OCI-M2 (cell line): ENCODE measurements at regions not wholly inside any gene's neighbourhood (a gene's known extent, or its start where the extent isn't known, plus 50 kb on each side); places are given as distances from the start of the nearest gene placed in this dataset.
"Not testable (repeated sequence)": the region's sequence is repeated elsewhere in the genome, so short reads cannot be mapped to it uniquely, and the experiment has no call there.

Experiments
- DNase-seq: peaks from one replicate; lab custom pipeline; 2025; ENCODE audit not compliant: unreplicated experiment; lab: John Stamatoyannopoulos, UW

DNA sequence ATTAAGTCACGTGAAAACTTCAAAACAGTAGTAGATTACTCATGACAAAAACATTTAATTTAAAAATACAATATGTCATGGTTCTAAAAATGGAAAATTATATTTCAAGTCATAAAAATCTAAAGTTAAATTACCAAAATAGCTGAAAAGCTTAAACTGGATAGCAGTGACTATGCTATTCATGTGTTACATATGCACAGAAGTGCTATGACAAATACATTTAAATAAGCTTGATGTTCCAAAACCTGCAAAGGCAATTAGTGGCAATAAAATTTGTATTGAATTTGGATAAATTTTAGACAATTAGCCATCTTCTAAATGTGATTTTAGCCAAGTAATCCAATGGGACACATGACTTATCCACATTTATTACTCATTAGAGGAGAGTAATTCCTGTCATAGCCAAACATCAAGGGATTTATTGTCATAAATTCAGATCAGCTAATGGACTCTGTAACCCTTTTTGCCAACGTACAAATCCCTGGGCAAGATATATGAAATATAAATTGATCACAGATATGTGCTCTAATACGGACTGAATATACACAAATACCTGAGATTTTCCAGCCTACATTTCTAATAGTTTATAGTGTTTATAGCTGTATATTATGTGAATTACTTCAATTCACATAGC, 419.4 kb downstream of the ISL1 start:
- no peak for DNase-seq

DNA sequence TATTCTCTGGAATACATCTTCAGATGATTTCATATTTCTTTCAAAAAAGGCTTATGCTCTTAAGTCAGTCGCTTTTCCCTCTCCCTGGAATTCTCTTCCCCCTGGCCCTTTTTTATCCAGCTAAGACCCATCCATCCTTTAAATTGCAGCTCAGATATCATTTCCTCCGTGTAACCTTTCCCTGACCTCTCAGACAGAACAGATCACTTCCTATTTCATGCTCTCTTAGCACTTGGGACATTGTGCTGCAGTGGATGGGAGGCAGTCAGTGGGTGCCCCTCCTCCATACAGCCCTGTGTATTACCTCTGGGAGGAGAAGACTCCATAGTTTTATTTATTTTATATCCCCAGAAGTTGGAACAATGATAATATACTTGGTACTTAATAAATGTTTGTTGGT, 423.4 kb downstream of the ISL1 start:
- DNase-seq = no peak

DNA sequence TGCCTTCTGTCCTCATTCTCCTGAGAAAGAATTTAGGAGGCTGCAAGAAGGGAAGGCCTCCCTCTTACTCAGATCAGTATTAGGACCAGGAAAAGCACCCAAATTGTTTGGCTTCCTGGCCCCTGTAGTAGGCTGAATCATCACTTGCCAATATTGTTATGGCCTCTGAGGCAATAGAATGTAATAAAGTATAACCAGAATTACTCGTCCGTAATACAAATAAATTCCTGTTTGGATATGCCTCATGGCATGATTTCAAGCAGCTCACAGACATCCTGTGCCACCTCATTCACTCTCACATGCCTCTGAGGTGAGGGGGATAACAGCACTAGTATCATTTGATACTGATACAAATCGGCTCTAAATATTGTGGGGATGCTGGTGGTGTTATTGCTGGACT, 427.3 kb downstream of the ISL1 start:
- DNase-seq = no peak

DNA sequence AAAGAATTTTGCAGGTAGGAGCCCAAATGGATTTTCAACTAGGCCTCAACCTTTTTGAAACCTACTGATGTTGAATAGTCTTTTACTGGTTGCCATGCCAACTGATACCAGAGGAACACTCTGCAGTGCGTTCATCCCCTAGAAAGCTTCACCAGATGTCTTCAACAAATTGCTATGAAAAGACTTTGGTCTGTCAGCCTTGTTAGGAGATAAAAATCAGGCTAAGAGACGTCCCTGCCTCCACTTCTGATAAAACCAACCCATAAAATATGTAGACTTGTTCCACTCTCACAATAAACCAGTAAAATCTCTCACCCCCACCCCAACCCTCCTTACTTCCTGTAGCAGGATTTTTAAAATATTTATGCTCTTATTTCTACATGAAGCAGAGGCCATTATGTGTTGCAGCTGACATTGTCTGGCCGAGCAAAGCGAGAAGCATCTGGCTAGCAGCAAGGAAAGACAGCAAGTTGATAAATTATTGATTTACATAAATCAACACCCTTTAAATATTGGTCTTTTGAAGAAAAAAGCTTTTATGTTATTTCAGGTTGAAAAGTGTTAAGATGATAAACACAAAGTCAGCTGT, 428.7 kb downstream of the ISL1 start:
- DNase-seq = no peak

DNA sequence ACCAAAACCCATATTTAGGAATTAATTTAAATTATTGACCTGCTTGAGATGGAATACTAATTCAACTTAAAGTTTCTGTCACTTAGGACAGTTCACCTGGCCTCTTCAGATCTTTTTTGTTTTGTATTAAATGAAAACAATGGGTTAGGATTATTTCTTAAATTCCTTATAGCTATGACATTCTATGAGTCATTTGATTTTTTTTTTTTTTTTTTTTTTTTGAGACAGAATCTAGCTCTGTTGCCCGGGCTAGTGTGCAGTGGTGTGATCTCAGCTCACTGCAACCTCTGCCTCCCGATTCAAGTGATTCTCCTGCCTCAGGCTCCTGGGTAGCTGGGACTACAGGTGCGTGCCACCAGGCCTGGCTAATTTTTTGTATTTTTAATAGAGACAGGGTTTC, 431.6 kb downstream of the ISL1 start:
- not testable (repeated sequence) for DNase-seq

DNA sequence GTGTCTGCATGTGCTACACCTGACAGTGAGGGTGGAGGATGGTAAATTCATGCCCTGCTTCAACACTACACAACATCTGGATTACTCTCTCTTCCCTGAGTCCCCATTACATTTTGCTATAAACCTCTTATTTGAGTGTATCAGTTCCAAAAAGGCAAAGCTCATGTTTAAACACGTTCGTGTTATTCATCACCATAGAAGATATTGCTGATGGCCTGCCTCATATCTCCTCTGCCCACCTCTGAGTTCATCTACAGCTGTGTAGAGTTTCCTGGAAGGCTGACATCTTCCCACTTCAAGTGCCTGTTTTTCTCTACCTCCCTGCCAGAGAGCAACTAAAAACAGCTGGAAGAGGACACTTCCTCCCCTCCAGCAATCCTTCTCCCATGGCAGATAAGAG, 433.2 kb downstream of the ISL1 start:
- DNase-seq = no peak

DNA sequence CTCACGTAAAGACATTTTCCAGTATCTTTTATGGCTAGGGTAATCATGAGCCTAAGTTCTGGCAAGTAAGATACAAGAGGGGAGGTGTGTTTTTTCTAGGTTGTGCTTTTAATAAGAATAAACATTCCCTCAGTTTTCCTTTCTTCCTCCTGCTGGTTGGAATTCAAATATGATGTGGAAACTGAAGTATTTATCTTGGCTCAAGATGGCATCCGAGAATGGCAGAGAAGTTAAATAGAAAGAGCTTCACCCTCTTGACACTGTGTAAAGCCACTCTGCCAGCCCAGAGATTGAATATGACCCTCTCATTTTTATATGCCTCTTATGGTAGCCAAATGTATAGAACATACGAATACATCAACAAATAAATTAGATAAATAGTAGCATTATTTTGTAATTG, 438.4 kb downstream of the ISL1 start:
- DNase-seq = no peak

DNA sequence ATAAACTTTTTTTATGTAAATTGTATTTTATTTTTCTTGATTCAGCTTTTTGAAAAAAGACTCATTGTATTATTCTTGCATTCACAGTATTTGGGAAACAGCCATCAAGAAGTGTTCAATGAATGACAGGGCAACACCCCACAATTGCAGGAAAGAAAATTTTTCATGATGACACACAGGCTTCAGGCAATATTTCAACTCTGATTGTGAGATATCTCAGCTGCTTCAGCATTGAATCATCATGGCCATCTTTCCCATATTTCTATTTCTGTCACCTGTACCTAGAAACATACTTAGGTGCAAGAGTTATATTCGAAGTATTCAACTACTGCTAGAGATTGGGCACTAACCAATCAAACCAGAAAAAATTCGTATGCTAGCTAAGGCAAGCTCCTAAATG, 446.0 kb downstream of the ISL1 start:
- DNase-seq = no peak

DNA sequence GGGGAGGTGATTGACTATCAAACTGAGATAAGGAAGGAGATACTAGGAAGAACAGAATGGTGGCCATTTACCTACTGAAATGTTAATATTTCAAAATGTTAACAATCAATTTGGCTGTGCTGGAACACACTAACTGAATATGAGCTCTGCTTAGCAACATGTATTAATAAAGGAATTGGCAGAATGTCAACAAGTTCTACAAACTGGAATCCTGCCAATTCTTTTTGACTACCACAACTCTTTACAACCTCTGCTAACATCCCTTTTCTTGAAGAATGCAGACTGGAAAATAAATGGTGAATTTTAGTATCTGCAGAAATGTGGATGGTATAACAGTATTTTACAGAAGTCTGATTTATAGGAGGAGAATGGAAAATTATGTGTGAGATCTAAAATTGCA, 446.4 kb downstream of the ISL1 start:
- no peak for DNase-seq

DNA sequence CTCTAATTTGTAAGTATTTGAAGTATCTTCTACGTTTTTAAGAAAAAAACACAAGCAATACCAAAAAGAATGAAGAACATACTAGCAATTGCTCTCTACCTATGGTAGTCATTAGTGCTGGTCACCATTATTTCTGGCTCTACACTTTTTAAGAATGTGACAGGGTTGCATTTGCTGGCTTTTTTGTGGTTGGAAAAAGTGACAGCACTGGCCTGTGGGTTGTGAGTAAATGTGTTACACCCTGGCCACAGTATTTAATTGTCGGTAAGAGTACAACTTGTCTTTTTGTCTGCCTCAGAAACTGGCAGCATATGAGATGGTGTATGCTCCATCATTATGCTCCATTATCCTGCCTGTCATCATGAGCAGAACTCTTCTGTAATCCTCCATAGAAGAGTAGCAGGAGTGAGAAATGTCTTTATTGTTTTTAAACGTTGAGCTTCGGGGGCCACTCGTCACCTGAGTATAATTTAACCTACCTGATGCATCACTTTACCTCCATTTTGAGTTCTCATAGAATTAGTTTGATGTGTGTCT, 449.8 kb downstream of the ISL1 start:
- no peak for DNase-seq

DNA sequence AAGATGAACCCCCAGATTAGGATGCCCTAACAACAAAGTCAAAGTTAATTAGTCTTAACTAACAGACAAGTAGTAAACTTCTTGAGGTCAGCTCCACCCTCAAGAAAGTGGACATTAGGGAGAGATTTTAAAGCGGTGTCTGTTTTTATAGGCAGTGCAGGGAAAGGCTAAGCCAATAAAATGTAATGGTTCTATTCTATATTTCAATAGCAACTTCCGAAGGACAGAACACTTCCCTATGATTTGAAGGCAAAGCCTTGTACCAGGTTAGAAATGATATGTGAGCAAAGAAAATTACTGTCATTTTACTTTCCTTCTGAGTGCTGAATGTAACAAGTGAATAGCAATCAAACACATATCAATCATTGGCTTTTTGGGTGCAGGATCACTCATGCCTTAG, 455.2 kb downstream of the ISL1 start:
- no peak for DNase-seq

DNA sequence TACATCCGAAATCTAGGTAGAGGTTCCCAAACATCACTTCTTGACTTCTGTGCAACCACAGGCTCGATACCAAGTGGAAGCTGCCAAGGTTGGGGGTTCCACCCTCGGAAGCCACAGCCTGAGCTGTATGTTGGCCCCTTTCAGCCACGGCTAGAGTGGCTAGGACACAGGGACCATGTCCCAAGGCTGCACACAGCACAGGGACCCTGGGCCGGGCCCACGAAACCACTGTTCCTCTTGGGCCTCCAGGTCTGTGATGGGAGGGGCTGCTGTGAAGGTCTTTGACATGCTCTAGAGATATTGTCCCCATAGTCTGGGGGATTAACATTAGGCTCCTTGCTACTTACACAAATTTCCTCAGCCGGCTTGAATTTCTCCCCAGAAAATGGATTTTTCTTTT, 460.6 kb downstream of the ISL1 start:
- DNase-seq = no peak

DNA sequence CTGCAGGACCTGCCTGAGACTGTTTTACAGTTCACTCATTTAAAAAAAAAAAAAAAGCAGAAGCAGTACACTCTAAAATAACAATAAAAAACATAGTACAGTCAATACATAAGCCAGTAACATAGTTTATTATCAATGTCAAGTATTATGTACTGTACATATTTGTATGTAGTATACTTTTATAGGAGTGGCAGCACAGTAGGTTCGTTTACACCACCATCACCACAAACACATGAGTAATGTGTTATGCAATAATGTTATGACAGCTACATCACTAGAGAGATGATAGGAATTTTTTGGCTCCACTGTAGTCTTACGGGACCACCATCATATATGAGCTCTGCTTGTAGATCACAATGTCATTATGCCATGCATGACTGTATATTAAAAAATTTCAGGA, 462.8 kb downstream of the ISL1 start:
- DNase-seq = no peak

DNA sequence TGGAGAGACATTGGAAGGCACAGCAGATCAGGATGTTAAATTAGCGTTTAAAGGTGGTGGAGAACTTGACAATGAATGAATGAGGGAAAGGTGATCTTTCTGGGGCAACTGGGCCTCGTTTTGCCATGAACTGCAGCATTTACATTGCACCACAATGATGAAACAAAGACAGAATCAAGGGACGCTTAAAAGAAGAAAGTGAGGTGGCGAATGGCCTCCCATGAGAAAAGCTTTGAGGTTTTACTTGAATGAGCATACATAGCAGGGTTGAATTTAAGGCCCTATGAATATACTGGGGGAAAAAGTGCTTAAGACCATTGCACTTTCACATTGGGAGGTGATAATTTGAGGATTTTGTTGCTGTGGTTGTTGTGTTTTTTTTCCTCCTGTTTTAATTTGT, 476.4 kb downstream of the ISL1 start:
- no peak for DNase-seq

DNA sequence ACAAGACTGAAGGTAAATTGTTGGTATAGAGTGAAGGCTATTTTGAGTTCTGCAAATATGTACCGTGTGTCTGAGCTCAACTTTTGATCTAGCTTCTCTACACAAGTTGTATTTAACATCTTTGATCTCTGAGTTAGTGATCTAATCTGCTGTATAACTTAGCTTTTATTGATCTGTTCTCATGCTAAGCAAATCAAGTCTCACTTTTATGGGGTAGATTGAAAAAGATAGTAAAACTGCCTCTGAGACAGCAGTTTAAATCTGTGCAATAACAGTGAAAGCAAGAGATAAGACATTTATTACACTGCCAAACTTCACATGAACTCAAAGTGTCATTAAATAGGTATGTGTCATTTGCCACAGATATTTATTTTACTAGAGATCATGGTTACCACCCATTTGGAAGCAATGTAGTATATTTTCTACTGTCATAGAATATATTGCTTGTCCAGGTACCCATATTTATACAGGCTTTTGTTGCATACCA, 477.3 kb downstream of the ISL1 start:
- no peak for DNase-seq

DNA sequence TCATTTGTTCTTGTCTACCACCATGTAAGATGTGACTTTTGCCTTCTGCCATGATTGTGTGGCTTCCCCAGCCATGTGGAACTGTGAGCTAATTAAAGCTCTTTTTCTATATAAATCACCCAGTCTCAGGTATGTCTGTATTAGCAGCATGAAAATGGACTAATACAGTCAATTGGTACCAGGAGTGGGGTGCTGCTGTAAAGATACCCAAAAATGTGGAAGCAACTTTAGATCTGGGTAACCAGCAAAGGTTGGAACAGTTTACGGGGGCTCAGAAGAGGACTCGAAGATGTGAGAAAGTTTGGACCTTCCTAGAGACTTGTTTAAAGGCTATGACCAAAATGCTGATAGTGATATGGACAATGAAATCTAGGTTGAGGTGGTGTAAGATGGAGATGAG, 488.9 kb downstream of the ISL1 start:
- DNase-seq = no peak

DNA sequence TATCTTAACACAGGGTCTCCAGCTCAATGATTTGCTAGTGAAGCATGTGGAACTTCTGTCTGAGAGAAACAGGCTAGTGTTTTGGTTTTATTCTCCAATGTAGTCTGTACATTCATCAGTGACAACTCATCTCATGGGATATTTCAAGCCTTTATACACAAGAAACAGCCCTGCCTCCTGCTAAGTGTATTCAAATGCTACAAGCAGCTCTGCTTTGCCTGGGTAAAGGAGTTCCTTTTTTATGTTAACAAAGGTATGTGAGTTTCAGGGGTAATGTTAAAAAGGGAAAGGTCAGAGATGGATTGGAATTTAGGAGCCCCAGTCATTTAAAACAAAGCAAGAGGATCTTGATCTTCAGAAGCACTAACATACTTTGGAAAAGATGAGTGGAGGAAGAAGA, 498.7 kb downstream of the ISL1 start:
- no peak for DNase-seq

DNA sequence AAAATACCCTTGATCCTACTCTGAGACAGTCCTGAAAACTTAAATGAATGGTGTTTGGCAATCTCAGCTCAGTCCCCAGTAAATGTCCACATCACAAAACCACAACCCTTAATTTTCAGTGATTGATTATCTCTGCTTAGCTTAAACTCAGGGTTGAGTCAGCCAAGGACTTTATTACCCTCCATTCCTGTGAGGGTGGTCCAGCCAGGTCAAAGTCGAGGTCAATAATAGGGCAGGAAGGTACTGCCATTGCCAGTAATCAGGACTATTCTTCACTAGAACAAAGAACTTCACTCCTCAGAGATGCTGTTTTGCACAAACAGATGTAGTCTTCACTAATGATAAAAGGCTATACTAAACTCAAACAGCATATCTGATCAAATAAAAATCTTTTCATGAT, 499.4 kb downstream of the ISL1 start:
- DNase-seq = no peak

DNA sequence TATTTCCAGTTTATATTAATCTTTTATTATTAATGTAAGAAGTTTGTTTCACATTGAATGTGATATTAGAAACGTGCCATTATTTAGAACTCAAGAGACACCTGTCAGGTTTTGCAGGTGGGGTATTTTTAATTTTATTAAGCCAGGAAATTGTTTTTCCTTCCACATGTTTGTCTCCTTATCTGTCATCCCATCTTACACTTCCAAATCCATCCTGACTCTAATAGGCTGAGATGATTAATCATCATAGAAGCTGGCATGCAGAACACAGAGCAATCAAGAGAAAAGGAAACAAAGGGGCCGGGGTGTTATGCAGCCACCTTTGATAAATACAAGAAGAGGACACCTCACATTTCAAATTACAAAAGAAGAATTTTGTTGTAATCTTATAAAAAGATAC, 506.5 kb downstream of the ISL1 start:
- no peak for DNase-seq

DNA sequence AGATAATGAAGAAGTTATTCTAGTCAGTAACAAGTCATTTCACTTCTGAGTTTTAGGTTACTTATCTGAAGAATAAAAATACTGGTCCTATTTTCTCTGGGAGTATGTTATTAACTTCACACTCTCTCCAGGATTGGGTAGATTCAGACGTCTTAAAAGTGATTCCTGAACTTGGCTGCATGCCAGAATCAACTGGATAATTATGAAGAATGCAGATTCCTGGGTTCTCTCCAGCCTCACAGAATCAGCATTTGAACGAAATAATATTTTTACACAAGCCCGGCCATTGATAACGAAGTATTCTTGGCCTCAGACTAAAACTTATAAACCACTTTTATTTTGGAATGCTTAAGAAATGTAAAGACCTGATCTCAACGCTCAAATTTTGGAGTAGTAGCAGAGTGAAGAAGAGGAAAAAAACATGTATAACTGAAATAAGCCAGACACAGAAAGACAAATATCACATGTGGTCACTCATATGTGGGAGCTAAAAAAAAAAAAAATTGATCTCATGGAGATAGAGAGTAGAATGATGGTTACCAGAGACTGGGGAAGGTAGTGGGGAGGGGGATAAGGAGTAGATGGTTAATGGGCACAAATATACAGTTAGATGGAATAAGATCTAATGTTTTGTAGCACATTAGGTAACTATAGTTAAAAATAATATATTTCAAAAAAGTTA, 507.3 kb downstream of the ISL1 start:
- no peak for DNase-seq

DNA sequence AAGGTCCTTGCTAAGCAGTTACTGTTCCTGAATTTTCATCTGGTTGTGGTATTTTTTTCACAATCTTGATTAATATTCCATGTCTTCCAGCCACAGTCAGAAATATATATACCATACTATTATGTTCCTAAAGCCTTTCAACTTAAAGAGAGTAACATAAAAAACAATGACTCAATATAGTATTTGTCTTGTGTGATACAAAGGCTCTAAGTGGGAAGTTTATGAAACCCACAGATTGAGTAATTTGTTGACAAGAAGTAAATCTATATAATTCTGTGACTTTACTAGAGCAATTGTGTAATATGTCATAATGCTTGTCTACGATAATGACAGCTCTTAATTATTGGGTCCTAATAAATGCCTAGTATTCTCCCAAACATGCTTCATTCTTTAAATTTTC, 509.4 kb downstream of the ISL1 start:
- DNase-seq = no peak

DNA sequence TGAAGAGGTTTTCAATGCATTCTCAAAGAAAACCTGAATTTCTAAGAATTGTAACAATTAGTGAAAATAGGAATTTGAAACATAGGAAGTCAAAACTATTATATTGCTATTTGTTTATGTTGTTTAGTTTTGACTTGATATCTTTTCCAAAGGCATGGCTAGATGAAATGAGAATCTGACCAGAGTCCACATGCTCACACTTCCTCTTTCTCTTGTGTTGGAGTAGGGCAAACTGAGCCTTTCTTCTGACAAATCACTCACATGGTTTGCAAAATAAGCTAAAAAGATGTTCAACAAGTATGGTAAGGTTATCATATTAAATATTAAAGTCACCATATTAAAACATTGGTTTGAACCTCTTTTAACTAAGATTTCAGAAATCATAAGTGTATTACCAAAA, 512.6 kb downstream of the ISL1 start:
- DNase-seq = no peak
